NT2/D1 (cell line): ENCODE measurements at regions not wholly inside any gene's neighbourhood (a gene's known extent, or its start where the extent isn't known, plus 50 kb on each side); places are given as distances from the start of the nearest gene placed in this dataset.

ENCODE experiments used
- YY1 ChIP-seq: IDR thresholded peaks from 2 replicates; pipeline ENCODE4 v1.6.1; 2011; ENCODE audit not compliant: insufficient read length, insufficient read depth
- ZNF274 ChIP-seq: IDR thresholded peaks from 2 replicates; pipeline ENCODE4 v1.6.1; 2011; ENCODE audit warnings: mild to moderate bottlenecking, low read depth, low read length

GRCh38 chr18:51824746-51825145, 515.3 kb upstream of the DCC start:
- TF ChIP-seq ZNF274, result no peak
- TF ChIP-seq YY1, result no peak
